Sigmoid colon (tissue), 6 donors: ENCODE measurements at regions not wholly inside any gene's neighbourhood (a gene's known extent, or its start where the extent isn't known, plus 50 kb on each side); places are given as distances from the start of the nearest gene placed in this dataset.

ENCODE experiments used
- DNase-seq: peaks from one replicate; pipeline ENCODE4 v3.0.0-alpha.2; 2019
- H3K27ac ChIP-seq, 4 donors: fragments of 200-600 bp; sonication (generic); one replicate each; pipeline ENCODE4 v1.5.1; 2016 to 2019; ENCODE audit warnings: mild to moderate bottlenecking in 1 of 4
- H3K27me3 ChIP-seq, 3 donors: fragments of 200-600 bp; sonication (generic); one replicate each; pipeline ENCODE4 v1.5.1; 2019; ENCODE audit warnings: mild to moderate bottlenecking in 1 of 3
- H3K36me3 ChIP-seq, 4 donors: fragments of 200-600 bp; sonication (generic); one replicate each; pipeline ENCODE4 v1.5.1; 2016 to 2019
- H3K4me1 ChIP-seq, 4 donors: fragments of 200-600 bp; sonication (generic); one replicate each; pipeline ENCODE4 v1.5.1; 2017 to 2019
- H3K4me3 ChIP-seq, 4 donors: fragments of 200-600 bp; sonication (generic); one replicate each; pipeline ENCODE4 v1.5.1; 2017 to 2019; ENCODE audit warnings: mild to moderate bottlenecking in 2 of 4, moderate library complexity in 1 of 4
- H3K9me3 ChIP-seq, 4 donors: fragments of 200-600 bp in 3 of 4; sonication (generic) in 3 of 4; one replicate each; pipeline versions ENCODE4 v1.5.1 to v1.6.1; 2013 to 2019
- CTCF ChIP-seq, 4 experiments: fragments of 450-650 bp in 3 of 4; fragments of 200-600 bp in 1 of 4; IDR thresholded peaks; one replicate each; pipeline ENCODE4 v1.5.1; 2016 to 2019; ENCODE audit warnings: antibody characterized with exemption in 4 of 4, mild to moderate bottlenecking in 3 of 4, moderate library complexity in 2 of 4
- EP300 ChIP-seq, 4 donors: sonication (generic); formaldehyde crosslinking; IDR thresholded peaks; one replicate each; pipeline ENCODE4 v1.6.1; 2017; ENCODE audit warnings: antibody characterized with exemption in 4 of 4
- POLR2A ChIP-seq, 2 donors: fragments of 450-650 bp; IDR thresholded peaks; one replicate each; pipeline ENCODE4 v1.6.1; 2016; ENCODE audit warnings: antibody characterized with exemption in 2 of 2, mild to moderate bottlenecking in 2 of 2, moderate library complexity in 2 of 2
- POLR2AphosphoS5 ChIP-seq, 4 donors: sonication (generic); formaldehyde crosslinking; IDR thresholded peaks; one replicate each; pipeline ENCODE4 v1.6.1; 2017; ENCODE audit warnings: antibody characterized with exemption in 4 of 4
- WGBS, 2 donors: extraction: QIAGEN DNeasy Blood & Tissue Kit; methylation state at CpG; one replicate each; pipeline ENCODE4 v1.1.7; 2013; 5-methylcytosine and 5-hydroxymethylcytosine counted together
- intact Hi-C: fragments of 100-400 bp; cut with DNase I; formaldehyde crosslinking; loops from one replicate; pipeline ENCODE4 v1.15.1; 2023
- donor health status: healthy with polysubstance abuse.
- donor health status: healthy.

- Histone ChIP-seq H3K9me3 (no peaks in the 10 kb centered on the region), H3K4me1 (no peaks in the 10 kb centered on the region), H3K4me3 (no peak overlapping the region), H3K36me3 (no peaks in the 10 kb centered on the region), H3K27ac (no peak overlapping the region), H3K27me3 (no peaks in the 10 kb centered on the region)
- intact Hi-C loops: no loop called here
- DNase-seq: no peak
- 71 to 84% methylated on average over 2 of the region's 2 CpGs for WGBS, 2 donors
- no peak for TF ChIP-seq POLR2AphosphoS5 (IDR thresholded peaks at IDR 0.05)
- TF ChIP-seq CTCF (IDR thresholded peaks at IDR 0.05): no peak
- no peak for TF ChIP-seq EP300 (IDR thresholded peaks at IDR 0.05)
- no peak for TF ChIP-seq POLR2A (IDR thresholded peaks at IDR 0.05)
Measured at GRCh38 chr7:125257617-125258016, 328.0 kb upstream of the POT1 start.

GRCh38 chr7:125256446-125256845 lies 326.8 kb upstream of the POT1 start:
- TF ChIP-seq POLR2A (IDR thresholded peaks at IDR 0.05): no peak
- TF ChIP-seq CTCF (IDR thresholded peaks at IDR 0.05): no peak
- no peaks in the 10 kb centered on the region for H3K4me1 ChIP-seq
- no peak overlapping the region for H3K4me3 ChIP-seq
- intact Hi-C loops: no loop called here
- WGBS, 2 donors: 14 to 62% methylated on average over 2 of the region's 2 CpGs
- H3K9me3 ChIP-seq: no peaks in the 10 kb centered on the region
- no peaks in the 10 kb centered on the region for H3K27me3 ChIP-seq
- H3K36me3 ChIP-seq: no peaks in the 10 kb centered on the region
- no peak overlapping the region for H3K27ac ChIP-seq
- DNase-seq: no peak

- Histone ChIP-seq H3K4me3 (no peak overlapping the region), H3K27ac (no peak overlapping the region), H3K4me1 (no peaks in the 10 kb centered on the region), H3K36me3 (no peaks in the 10 kb centered on the region), H3K27me3 (no peaks in the 10 kb centered on the region), H3K9me3 (no peaks in the 10 kb centered on the region)
- 46 to 69% methylated on average over 3 of the region's 3 CpGs for WGBS, 2 donors
- TF ChIP-seq POLR2AphosphoS5 (IDR thresholded peaks at IDR 0.05) (no peak), CTCF (IDR thresholded peaks at IDR 0.05) (no peak)
- intact Hi-C loops: no loop called here
- no peak for DNase-seq
Measured at GRCh38 chr7:125255810-125256209, 326.2 kb upstream of the POT1 start.

- Histone ChIP-seq H3K27me3 (no peaks in the 10 kb centered on the region), H3K4me3 (no peak overlapping the region), H3K27ac (no peak overlapping the region), H3K36me3 (no peaks in the 10 kb centered on the region), H3K4me1 (no peaks in the 10 kb centered on the region), H3K9me3 (no peaks in the 10 kb centered on the region)
- TF ChIP-seq CTCF (IDR thresholded peaks at IDR 0.05): no peak
- TF ChIP-seq EP300 (IDR thresholded peaks at IDR 0.05): no peak
- TF ChIP-seq POLR2AphosphoS5 (IDR thresholded peaks at IDR 0.05): no peak
- TF ChIP-seq POLR2A (IDR thresholded peaks at IDR 0.05): no peak
- DNase-seq: no peak
- WGBS, 2 donors: 65 to 80% methylated on average over 1 of the region's 1 CpG
- intact Hi-C loops: no loop called here
Measured at GRCh38 chr7:125254566-125254965, 324.9 kb upstream of the POT1 start.

GRCh38 chr7:125253452-125254190 lies 324.0 kb upstream of the POT1 start:
- no peak overlapping the region for H3K4me3 ChIP-seq
- no peaks in the 10 kb centered on the region for H3K9me3 ChIP-seq
- intact Hi-C loops: no loop called here
- no peaks in the 10 kb centered on the region for H3K36me3 ChIP-seq
- 69 to 80% methylated on average over 3 of the region's 3 CpGs for WGBS, 2 donors
- no peak for DNase-seq
- no peaks in the 10 kb centered on the region for H3K4me1 ChIP-seq
- H3K27me3 ChIP-seq: no peaks in the 10 kb centered on the region
- H3K27ac ChIP-seq: no peak overlapping the region
- TF ChIP-seq EP300 (IDR thresholded peaks at IDR 0.05): no peak
